LHCN-M2 (cell line): ENCODE measurements at regions not wholly inside any gene's neighbourhood (a gene's known extent, or its start where the extent isn't known, plus 50 kb on each side); places are given as distances from the start of the nearest gene placed in this dataset.

Experiments
- DNase-seq: peaks from one replicate; pipeline ENCODE4 v3.0.0-alpha.2; 2012; ENCODE audit warnings: low read depth

- no peak for DNase-seq
These were observed 109.4 kb upstream of the PACRGL start for GRCh38 chr4:20590849-20591248.

DNA sequence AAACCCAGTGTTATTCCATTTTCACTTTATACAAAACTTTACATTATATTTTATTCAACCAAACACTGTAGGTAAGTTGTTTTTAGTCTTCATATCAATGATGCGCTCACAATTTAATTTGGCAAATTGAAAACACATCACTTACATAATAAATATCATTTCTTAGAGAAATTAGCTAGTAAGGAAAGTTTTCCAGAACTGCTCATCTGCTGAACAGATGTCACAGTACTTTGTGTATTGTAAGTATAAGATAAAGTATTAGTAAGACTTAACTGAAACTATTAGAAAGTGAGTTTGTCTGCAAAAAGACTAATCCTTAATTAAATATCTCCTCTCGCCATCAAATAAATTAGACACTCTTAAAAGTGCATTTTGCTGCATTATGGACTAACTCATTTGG lies 108.7 kb upstream of the PACRGL start:
- DNase-seq, result no peak

- no peak for DNase-seq
These were observed 108.2 kb upstream of the PACRGL start for GRCh38 chr4:20592013-20592412.

GRCh38 chr4:20592663-20593062 lies 107.6 kb upstream of the PACRGL start:
- no peak for DNase-seq

GRCh38 chr4:20598626-20599025 lies 101.6 kb upstream of the PACRGL start:
- DNase-seq, result no peak

- DNase-seq, result peak; percentile 56
These were observed 96.5 kb upstream of the PACRGL start for GRCh38 chr4:20603671-20604313.

DNA sequence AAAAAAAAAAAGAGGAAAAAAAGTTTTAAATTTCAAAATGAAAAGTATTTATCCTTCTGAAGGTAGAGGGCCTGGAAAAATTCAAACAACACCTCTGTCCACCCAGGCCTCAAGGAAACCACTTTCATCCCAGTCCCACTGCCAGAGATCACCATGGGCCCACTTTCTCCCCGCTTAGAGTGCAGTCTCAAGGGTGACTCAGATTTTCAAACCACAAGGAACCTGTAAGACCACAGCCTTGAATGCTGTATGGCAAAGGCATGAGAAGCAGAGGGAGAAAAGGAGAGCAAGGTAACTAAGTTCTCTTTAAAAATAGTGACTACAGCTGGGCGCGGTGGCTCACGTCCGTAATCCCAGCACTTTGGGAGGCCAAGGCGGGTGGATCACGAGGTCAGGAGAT lies 87.9 kb upstream of the PACRGL start:
- peak; percentile 22 for DNase-seq

GRCh38 chr4:20614816-20615215 lies 85.4 kb upstream of the PACRGL start:
- DNase-seq, result no peak

GRCh38 chr4:20615486-20616260 lies 84.6 kb upstream of the PACRGL start:
- peak; percentile 5 for DNase-seq

DNA sequence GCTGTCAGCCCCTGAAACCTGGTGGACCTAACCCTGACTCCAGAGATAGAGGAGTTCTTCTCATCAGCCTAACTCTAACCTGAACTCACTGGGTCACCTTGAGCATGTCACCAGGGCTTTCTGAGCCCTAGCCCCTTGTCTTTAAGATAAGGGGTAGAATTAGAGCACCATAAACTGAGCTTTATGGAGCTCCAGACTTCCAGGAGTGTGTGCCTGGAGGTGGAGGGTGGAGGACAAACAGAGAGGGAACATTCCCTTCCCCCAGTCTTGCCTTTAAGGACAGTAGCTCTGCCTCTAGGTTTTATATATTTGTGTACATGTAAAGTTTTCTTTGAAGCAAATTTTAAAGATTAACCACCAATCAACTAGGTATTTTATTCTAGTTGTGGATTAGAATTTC lies 83.9 kb upstream of the PACRGL start:
- DNase-seq, result no peak

- DNase-seq, result no peak
These were observed 83.4 kb upstream of the PACRGL start for GRCh38 chr4:20616848-20617247.

- no peak for DNase-seq
These were observed 82.4 kb upstream of the PACRGL start for GRCh38 chr4:20617678-20618396.

- DNase-seq, result no peak
These were observed 81.5 kb upstream of the PACRGL start for GRCh38 chr4:20618731-20619130.

DNA sequence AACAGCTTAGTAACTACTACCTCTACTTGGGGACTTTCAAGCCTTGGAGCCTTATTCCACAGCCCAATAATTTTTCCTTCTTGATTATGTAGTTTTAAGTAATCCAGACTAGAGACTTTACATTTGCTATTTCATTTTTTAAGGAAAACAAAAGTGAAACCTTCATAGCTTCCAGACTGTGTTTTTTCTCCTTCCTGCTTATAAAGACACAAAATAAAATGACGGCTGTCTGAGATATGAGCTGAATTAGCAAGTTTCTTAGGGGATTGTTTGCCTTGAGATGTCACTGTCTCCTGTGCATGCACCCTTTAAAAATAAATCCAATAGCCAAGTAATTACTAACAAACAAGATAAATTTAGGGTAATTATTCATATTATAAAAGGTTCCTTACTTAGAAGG lies 78.8 kb upstream of the PACRGL start:
- no peak for DNase-seq

GRCh38 chr4:20622701-20623100 lies 77.6 kb upstream of the PACRGL start:
- DNase-seq, result no peak

GRCh38 chr4:20623939-20624338 lies 76.3 kb upstream of the PACRGL start:
- no peak for DNase-seq

GRCh38 chr4:20624793-20625374 lies 75.4 kb upstream of the PACRGL start:
- peak; percentile 4 for DNase-seq

GRCh38 chr4:20625426-20625825 lies 74.8 kb upstream of the PACRGL start:
- DNase-seq, result no peak

DNA sequence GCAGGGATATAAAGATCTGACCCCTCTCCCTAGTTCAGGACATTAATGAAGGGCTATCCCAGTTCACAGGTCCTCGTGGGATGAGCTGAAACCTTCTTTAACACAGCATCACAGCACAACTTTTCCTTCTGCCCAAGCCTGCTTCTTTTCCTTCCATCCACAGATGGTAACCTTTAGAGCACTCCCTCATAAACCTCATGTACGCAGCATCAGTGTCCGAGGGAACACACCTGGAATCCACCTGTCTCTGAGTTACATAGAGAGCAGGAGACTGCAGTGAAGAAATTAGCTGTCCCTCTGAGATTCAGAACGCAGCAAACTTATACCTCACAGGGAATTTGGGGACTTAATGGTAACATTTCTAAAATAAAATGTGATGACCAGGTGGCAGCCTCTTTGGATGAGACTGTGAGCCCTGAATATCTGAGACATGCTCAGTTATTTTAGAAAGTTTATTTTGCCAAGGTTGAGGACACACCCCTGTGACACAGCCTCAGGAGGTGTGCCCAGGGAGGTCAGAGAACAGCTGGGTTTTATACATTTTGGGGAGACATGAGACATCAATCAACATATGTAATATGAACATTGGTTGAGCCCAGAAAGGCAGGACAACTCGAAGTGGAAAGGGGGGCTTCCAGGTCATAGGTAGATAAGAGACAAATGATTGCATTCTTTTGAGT lies 73.8 kb upstream of the PACRGL start:
- no peak for DNase-seq

GRCh38 chr4:20627866-20628265 lies 72.4 kb upstream of the PACRGL start:
- no peak for DNase-seq

- DNase-seq, result no peak
These were observed 70.8 kb upstream of the PACRGL start for GRCh38 chr4:20629186-20630106.
